Fibroblast of lung (primary cell): ENCODE measurements at regions not wholly inside any gene's neighbourhood (a gene's known extent, or its start where the extent isn't known, plus 50 kb on each side); places are given as distances from the start of the nearest gene placed in this dataset.

Experiments used
- EZH2 ChIP-seq: IDR thresholded peaks from 2 replicates; pipeline ENCODE4 v1.5.1; 2012; ENCODE audit warnings: low read length, control low read depth, mild to moderate bottlenecking; ENCODE audit errors: missing control alignments
- TF ChIP-seq, protein P1 (sequence below), 2 donors: IDR thresholded peaks in 1 of 2; conservative IDR thresholded peaks in 1 of 2; 1 replicate in 1 of 2; 2 replicates in 1 of 2; pipeline ENCODE4 v1.5.1; 2011 to 2012; ENCODE audit warnings: low read length in 2 of 2, control low read depth in 1 of 2, inconsistent platforms in 1 of 2, low read depth in 1 of 2, mild to moderate bottlenecking in 1 of 2

DNA sequence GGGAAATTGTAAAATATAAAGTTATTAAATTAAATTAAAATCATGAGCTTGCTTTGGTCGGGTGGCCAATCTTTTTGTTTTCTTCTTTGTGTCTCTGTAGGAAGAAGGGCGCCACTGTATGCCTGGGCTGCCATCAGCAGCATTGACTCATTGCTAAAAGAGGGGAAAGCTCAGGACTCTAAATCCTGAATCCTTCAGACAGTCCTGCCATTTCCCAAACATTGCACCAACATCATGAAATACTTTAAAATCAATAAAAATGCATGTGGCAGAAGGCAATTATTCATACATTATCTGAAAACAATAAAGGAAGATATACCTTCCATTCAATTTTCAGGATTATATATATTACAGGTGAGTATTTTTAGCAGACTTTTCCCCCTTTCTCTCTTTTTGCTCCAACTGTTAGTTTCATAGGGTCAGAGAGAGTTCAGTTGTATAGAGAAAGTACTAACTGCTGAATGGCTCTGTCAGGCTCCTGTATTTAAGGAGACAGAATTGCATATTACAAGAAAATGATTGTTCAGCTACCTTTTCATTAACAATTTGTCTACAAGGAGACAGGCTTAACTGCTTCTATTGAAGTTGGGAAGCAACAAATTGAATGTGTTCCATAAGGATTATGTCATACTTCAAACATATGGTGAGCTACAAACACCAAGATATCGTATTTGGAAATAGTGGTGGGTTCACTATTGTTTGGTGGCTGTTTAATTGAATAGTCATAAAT is 95.7 kb downstream of the ATPSCKMT start:
- TF ChIP-seq, protein P1, sequence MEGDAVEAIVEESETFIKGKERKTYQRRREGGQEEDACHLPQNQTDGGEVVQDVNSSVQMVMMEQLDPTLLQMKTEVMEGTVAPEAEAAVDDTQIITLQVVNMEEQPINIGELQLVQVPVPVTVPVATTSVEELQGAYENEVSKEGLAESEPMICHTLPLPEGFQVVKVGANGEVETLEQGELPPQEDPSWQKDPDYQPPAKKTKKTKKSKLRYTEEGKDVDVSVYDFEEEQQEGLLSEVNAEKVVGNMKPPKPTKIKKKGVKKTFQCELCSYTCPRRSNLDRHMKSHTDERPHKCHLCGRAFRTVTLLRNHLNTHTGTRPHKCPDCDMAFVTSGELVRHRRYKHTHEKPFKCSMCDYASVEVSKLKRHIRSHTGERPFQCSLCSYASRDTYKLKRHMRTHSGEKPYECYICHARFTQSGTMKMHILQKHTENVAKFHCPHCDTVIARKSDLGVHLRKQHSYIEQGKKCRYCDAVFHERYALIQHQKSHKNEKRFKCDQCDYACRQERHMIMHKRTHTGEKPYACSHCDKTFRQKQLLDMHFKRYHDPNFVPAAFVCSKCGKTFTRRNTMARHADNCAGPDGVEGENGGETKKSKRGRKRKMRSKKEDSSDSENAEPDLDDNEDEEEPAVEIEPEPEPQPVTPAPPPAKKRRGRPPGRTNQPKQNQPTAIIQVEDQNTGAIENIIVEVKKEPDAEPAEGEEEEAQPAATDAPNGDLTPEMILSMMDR (conservative IDR thresholded peaks at IDR 0.05 in 1 of 2, IDR thresholded peaks at IDR 0.05 in 1 of 2; ENCODE audit: low read depth in 1 of 2, low read length in 2 of 2) = no peak
- no peak for TF ChIP-seq EZH2
